Upper lobe of left lung (tissue), 4 donors: ENCODE measurements at regions not wholly inside any gene's neighbourhood (a gene's known extent, or its start where the extent isn't known, plus 50 kb on each side); places are given as distances from the start of the nearest gene placed in this dataset.

Source experiments
- EP300 ChIP-seq, 4 donors: sonication (generic); formaldehyde crosslinking; IDR thresholded peaks; one replicate each; pipeline ENCODE4 v1.5.1; 2017; ENCODE audit warnings: antibody characterized with exemption in 4 of 4, control low read depth in 2 of 4
- POLR2A ChIP-seq, 4 donors: fragments of 450-650 bp; IDR thresholded peaks; one replicate each; pipeline ENCODE4 v1.5.1; 2016 to 2017; ENCODE audit warnings: antibody characterized with exemption in 4 of 4, mild to moderate bottlenecking in 2 of 4
- TF ChIP-seq, protein P1 (sequence below), 6 experiments: fragments of 450-650 bp in 4 of 6; fragments of 200-600 bp in 2 of 6; sonication (generic) in 2 of 6; IDR thresholded peaks; one replicate each; pipeline ENCODE4 v1.5.1; 2016 to 2019; ENCODE audit warnings: antibody characterized with exemption in 6 of 6

DNA sequence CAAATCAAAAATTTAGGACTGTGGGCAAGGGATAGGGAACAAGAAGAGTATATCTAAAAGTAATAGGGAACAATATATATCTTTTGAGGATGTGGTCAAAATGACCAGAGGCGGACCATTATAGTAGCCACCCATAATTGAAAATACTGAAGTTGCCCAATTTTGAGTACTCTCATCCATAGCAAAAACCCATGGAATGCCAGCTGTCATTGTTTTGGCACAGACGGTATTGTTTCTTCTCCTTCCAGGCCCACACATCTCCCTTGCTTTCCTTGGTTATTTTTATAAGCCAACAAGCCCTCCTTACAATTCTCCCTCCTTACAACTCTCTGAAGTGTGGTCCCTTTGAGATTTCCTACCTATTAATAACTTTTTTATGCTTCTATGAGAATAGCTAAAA is 50.4 kb upstream of the RGMB start:
- TF ChIP-seq, protein P1, sequence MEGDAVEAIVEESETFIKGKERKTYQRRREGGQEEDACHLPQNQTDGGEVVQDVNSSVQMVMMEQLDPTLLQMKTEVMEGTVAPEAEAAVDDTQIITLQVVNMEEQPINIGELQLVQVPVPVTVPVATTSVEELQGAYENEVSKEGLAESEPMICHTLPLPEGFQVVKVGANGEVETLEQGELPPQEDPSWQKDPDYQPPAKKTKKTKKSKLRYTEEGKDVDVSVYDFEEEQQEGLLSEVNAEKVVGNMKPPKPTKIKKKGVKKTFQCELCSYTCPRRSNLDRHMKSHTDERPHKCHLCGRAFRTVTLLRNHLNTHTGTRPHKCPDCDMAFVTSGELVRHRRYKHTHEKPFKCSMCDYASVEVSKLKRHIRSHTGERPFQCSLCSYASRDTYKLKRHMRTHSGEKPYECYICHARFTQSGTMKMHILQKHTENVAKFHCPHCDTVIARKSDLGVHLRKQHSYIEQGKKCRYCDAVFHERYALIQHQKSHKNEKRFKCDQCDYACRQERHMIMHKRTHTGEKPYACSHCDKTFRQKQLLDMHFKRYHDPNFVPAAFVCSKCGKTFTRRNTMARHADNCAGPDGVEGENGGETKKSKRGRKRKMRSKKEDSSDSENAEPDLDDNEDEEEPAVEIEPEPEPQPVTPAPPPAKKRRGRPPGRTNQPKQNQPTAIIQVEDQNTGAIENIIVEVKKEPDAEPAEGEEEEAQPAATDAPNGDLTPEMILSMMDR (IDR thresholded peaks at IDR 0.05), result no peak
- TF ChIP-seq EP300 (IDR thresholded peaks at IDR 0.05) (no peak), POLR2A (IDR thresholded peaks at IDR 0.05) (no peak)
